SK-N-MC (cell line): ENCODE measurements at regions not wholly inside any gene's neighbourhood (a gene's known extent, or its start where the extent isn't known, plus 50 kb on each side); places are given as distances from the start of the nearest gene placed in this dataset.

Experiments
- DNase-seq: peaks from one replicate; pipeline ENCODE4 v3.0.0-alpha.2; 2011; ENCODE audit warnings: low read depth, low spot score
- H3K27ac ChIP-seq: fragments of 200-600 bp; sonication (generic); 2 replicates; pipeline ENCODE4 v1.5.1; 2016; ENCODE audit warnings: mixed run types
- H3K36me3 ChIP-seq: fragments of 200-600 bp; sonication (generic); 2 replicates; pipeline ENCODE4 v1.6.1; 2017; ENCODE audit warnings: antibody characterized with exemption, low read length, mixed read lengths; ENCODE audit not compliant: insufficient read depth
- H3K4me3 ChIP-seq: fragments of 200-600 bp; sonication (generic); 2 replicates; pipeline ENCODE4 v1.5.1; 2016
- H3K9ac ChIP-seq: fragments of 200-600 bp; sonication (generic); 2 replicates; pipeline ENCODE4 v1.8.0; 2017; ENCODE audit warnings: mixed run types, mixed read lengths; ENCODE audit not compliant: insufficient read length
- H3K9me3 ChIP-seq: fragments of 200-600 bp; sonication (generic); 2 replicates; pipeline ENCODE4 v1.6.1; 2017; ENCODE audit warnings: low read depth, mild to moderate bottlenecking, antibody characterized with exemption, low read length, moderate library complexity, mixed read lengths
- EZH2 ChIP-seq: fragments of 200-600 bp; sonication (generic); IDR thresholded peaks from one replicate; pipeline ENCODE4 v1.6.1; 2017; ENCODE audit warnings: antibody characterized with exemption
- FOXP2 ChIP-seq: optimal IDR thresholded peaks from 2 replicates; pipeline ENCODE3; 2011; ENCODE audit warnings: mild to moderate bottlenecking, moderate library complexity; ENCODE audit not compliant: insufficient read depth; ENCODE audit errors: extremely low read length, control extremely low read depth
- POLR2AphosphoS5 ChIP-seq: IDR thresholded peaks from 2 replicates; pipeline ENCODE4 v1.6.1; 2012; ENCODE audit warnings: mild to moderate bottlenecking, low read depth, low read length, borderline replicate concordance

DNA sequence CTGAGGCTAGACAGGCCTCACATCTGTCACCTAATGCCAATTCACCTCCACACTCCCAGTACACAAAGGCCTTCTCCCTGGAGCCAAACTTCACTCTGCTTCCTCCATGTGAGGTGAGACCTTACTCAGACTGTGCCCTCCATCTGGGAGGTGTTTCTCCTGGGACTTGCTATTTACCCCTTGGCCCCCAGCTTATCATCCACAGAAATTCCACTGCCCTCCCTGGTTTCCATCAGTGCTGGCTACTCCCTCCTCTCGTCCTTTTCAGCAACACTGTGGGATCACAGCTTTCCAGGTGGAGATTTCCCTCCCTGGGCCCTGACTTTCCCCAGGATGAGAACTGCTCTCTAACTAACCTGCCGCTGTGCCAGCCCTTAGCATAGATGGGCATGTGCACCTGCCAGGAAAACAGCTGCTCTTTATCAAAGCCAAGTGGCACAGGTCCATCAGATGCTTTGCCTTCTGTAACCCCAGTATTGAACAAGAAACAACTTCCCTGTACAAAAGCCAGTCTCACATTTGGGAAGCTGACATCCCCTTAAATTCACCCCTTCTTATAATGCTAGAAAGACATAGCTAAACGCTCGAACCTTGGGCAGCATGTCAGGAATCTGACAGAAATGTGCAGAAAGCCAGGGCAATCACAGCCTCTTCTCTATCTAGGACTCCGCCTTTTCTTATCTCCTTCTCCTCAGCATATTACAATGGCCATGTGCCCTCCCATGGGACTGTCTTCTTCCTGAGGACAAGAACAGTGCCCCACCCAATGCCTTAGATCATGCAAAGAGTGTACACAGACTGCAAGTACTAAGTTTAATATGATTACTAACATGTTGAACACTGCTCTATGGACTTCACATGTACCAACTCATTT, 535.5 kb upstream of the ID2 start:
- Histone ChIP-seq H3K9ac (no peak overlapping the region), H3K4me3 (no peak overlapping the region), H3K36me3 (no peaks in the 10 kb centered on the region), H3K9me3 (no peaks in the 10 kb centered on the region), H3K27ac (no peak overlapping the region)
- no peak for DNase-seq
- TF ChIP-seq EZH2, result no peak
- no peak for TF ChIP-seq POLR2AphosphoS5
- no peak for TF ChIP-seq FOXP2

DNA sequence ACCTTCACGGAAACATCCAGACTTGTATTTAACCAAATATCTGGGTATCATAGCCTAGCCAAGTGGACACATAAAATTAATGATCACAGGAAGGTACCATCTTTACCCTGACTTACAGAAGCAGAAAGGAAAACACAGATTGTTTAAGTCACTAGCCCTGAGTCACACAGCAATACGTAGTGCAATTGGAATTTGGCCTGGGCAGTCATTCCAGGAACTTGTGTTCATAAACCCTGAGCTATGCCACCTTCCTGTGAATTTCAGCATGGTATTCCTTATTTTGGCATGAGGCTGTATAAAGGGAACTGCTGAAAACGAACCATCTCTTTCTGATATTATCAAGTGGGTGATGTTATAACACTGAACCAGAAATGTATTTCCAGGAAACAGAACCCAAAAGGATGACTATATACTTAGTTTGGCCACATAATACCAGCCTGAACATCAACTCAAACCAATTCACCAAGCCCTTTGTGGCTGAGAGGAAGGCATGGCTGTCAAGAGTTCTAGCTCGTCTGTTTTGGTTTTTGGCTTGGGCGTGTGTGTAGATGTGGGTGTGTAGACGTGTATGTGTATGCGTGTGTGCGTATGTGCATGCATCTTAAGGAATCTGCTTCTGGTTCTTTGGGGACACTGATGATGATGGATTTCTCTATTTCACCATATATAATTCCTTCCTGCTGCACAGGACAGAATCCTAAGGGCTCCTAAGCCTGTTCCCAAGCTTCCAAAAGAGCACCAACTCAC, 533.4 kb upstream of the ID2 start:
- H3K27ac ChIP-seq, result no peak overlapping the region
- no peaks in the 10 kb centered on the region for H3K9me3 ChIP-seq
- no peak overlapping the region for H3K9ac ChIP-seq
- no peak for DNase-seq
- no peak for TF ChIP-seq FOXP2
- TF ChIP-seq EZH2, result no peak
- TF ChIP-seq POLR2AphosphoS5, result no peak
- no peaks in the 10 kb centered on the region for H3K36me3 ChIP-seq
- H3K4me3 ChIP-seq, result no peak overlapping the region

DNA sequence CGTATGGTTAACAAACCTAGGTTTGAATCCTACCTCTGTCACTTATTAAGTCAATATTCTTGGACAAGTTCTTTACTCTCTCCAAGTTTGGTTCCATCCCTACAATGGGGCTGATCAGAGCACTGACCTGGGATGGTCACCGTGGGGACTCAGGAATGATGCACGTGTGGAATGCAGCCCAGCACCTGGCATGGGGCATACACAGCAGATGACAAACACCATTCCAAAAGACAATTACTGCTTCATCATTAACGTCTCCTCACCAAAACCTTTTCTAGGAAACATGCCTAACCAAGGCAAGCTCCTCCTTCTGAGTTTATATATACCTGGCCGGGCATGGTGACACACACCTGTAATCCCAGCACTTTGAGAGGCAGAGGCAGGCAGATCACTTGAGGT, 532.9 kb upstream of the ID2 start:
- Histone ChIP-seq H3K27ac (no peak overlapping the region), H3K4me3 (no peak overlapping the region), H3K9ac (no peak overlapping the region), H3K36me3 (no peaks in the 10 kb centered on the region), H3K9me3 (no peaks in the 10 kb centered on the region)
- TF ChIP-seq EZH2, result no peak
- TF ChIP-seq FOXP2, result no peak
- no peak for TF ChIP-seq POLR2AphosphoS5
- no peak for DNase-seq

DNA sequence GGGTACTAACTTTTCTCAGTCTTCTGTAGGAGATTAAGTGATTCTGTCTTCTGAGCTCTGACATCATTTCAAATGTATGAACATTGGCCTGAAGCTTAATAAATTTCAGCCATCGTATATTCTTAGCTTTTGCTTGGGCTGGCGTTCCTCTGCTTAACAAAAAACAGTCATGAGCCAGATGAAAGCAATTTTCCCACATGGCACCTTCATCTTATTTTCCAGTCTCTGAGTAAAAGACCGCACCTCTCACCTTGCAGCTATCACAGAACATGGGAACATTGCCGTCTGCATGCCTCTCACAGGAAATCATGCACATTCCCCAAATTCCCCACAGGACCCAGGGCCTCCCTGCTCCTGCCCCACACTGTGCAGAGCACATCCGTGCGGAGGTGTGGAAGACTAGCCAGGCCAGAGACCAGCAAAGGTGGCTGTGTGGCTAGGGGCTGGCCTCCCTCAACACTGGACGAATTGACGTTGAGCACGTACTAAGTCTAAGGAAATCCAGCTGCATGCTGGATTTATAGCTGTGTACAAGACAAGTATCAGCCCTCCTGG, 531.8 kb upstream of the ID2 start:
- TF ChIP-seq FOXP2 (no peak), POLR2AphosphoS5 (no peak), EZH2 (no peak)
- DNase-seq, result no peak
- H3K4me3 ChIP-seq, result no peak overlapping the region
- no peaks in the 10 kb centered on the region for H3K9me3 ChIP-seq
- no peaks in the 10 kb centered on the region for H3K36me3 ChIP-seq
- no peak overlapping the region for H3K9ac ChIP-seq
- H3K27ac ChIP-seq, result no peak overlapping the region

DNA sequence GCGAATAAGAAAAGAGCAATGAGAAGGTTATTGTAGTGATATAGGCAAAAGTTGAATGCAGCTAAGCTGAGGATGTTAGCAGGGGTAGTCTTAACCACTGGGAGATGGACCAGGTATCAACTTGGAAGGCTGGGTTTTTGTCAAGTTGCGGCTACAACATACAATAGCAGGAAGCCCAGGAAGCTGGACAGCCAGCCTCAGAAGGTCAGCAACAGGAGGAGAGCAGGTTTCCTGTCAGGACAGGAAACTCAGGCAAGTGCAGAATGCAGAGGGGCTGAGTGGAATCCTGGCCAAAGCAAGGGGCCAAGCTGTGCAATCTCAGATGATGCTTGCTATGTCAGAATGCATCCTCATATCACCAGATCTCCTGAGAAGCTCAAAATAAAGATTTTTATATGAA, 530.0 kb upstream of the ID2 start:
- Histone ChIP-seq H3K9me3 (no peaks in the 10 kb centered on the region), H3K4me3 (no peak overlapping the region), H3K9ac (no peak overlapping the region), H3K36me3 (no peaks in the 10 kb centered on the region), H3K27ac (no peak overlapping the region)
- no peak for DNase-seq
- TF ChIP-seq EZH2 (no peak), POLR2AphosphoS5 (no peak), FOXP2 (no peak)

DNA sequence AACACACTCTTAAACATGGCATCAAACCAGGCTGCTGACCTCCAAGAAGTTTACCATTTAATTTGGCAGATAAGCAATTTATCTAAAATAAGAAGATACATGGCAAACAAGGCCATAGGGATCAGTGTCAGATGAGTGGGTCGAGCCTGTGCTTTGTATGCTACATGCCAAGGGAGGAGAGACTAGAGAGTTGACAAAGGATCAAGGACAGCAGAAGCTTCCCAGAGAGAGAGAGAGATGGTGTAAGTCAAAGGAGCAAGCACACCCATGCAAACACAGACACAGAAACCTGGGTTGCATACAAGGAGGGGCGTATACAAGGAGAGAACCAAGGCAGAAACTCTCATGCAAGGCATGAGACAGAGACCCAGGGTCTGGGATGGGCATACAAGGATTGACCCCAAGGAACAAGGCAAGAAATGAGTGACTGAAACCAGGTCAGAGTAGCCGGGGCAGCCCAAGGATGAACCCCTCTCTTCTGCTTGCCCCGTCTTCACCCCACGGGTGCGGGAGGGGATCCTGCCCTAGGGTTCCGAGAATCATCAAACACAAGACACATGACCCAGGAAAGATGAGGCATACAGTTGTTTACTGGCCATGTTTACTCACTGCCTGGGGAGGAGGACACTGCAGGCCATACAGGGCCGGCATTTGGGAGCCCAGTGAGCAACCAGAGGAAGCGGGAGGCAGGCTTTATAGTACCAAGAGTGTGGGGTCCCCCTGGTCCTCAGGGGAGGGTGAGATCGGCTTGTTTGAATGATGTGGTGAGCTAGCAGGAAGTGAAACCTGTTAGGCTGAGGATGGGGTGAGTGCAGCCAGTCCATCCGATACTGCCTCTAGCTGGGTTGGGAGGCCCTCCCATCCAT, 529.2 kb upstream of the ID2 start:
- H3K4me3 ChIP-seq, result no peak overlapping the region
- H3K27ac ChIP-seq, result no peak overlapping the region
- no peak for TF ChIP-seq EZH2
- TF ChIP-seq FOXP2, result no peak
- TF ChIP-seq POLR2AphosphoS5, result no peak
- no peaks in the 10 kb centered on the region for H3K36me3 ChIP-seq
- no peak for DNase-seq
- no peak overlapping the region for H3K9ac ChIP-seq
- no peaks in the 10 kb centered on the region; the same call in 1 of the 2 replicates for H3K9me3 ChIP-seq

DNA sequence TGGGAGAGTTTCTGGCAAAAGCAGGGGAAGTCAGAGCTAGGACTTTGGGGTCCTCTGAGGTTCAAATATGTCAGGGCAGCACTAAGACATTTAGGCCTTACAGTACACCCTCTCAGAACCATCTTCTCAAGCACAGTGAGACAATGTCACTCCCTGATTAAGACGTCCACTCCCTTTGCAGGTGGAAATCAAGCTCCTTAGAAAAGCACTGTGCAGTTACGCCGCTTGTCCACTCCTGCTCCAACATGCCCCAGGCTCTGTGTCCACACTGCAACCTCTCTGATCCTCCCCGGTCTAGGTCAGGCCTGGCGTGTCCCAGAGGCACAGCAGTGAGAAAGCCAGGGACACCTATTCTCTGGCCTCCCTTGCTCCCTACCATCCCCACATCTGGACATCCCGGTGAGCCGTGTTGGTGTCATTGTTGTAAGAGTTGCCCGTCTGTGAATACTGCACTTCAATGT, 528.6 kb upstream of the ID2 start:
- no peak for DNase-seq
- Histone ChIP-seq H3K9ac (no peak overlapping the region), H3K27ac (no peak overlapping the region), H3K4me3 (no peak overlapping the region), H3K9me3 (no peaks in the 10 kb centered on the region; the same call in 1 of the 2 replicates), H3K36me3 (no peaks in the 10 kb centered on the region)
- TF ChIP-seq FOXP2 (no peak), POLR2AphosphoS5 (no peak), EZH2 (no peak)

DNA sequence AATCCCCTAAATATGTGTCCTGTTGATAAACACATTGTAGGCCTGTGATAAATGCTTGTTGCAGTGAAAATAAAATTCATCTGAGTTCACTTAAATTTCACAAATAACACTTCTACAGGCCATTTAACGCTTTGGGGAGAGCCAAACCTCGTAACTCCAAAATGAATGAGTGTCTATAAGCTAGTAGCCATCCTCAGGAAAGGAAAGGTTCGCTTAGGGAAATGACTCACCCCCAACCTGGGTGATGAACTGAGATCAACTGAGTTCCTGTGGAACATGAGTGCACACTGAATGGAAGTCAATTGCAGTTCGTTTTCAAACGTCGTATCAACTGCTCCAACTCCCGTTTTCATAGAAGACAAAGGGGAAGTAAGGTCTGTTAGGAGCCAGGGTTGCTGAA, 527.6 kb upstream of the ID2 start:
- no peak overlapping the region for H3K27ac ChIP-seq
- DNase-seq, result no peak
- TF ChIP-seq FOXP2 (no peak), POLR2AphosphoS5 (no peak), EZH2 (no peak)
- no peaks in the 10 kb centered on the region for H3K36me3 ChIP-seq
- no peak overlapping the region for H3K9ac ChIP-seq
- H3K4me3 ChIP-seq, result no peak overlapping the region
- H3K9me3 ChIP-seq, result no peaks in the 10 kb centered on the region; the same call in 1 of the 2 replicates
